A673 (cell line): ENCODE measurements at regions not wholly inside any gene's neighbourhood (a gene's known extent, or its start where the extent isn't known, plus 50 kb on each side); places are given as distances from the start of the nearest gene placed in this dataset.

Experiments used
- BruUV-seq: library from RNA; stranded (reverse); fragments of 400-500 nt; replicated peaks from 2 replicates; lab custom pipeline; 2021; lab: Mats Ljungman, UMichigan
- CTCF ChIA-PET: fragments of 300-600 bp; sonication (Branson Sonifier 250); formaldehyde crosslinking; loops from one replicate; lab custom pipeline; 2022; ENCODE audit warnings: antibody characterized with exemption; lab: Charles Lee
- POLR2A ChIA-PET: fragments of 300-600 bp; sonication (Branson Sonifier 250); formaldehyde crosslinking; loops from one replicate; lab custom pipeline; 2022; ENCODE audit warnings: antibody characterized with exemption; ENCODE audit not compliant: low non-redundant PET; lab: Charles Lee
- DNase-seq: peaks from one replicate; pipeline ENCODE4 v3.0.0-alpha.2; 2015; ENCODE audit warnings: low spot score
- H3K27ac ChIP-seq: fragments of 200-600 bp; sonication (generic); 2 replicates; pipeline ENCODE4 v1.5.1; 2016; ENCODE audit warnings: mixed run types, low read depth, mild to moderate bottlenecking, mixed read lengths, antibody characterized with exemption, low read length; ENCODE audit not compliant: poor library complexity, severe bottlenecking
- H3K27me3 ChIP-seq: fragments of 200-600 bp; sonication (generic); replicated peaks from 2 replicates; pipeline ENCODE4 v1.6.1; 2017; ENCODE audit warnings: mixed run types, low read depth, mild to moderate bottlenecking, mixed read lengths, antibody characterized with exemption, low read length; ENCODE audit not compliant: insufficient read depth, poor library complexity
- H3K36me3 ChIP-seq: fragments of 200-600 bp; sonication (generic); 2 replicates; pipeline ENCODE4 v1.6.1; 2016; ENCODE audit warnings: mixed run types, mild to moderate bottlenecking, mixed read lengths, antibody characterized with exemption, low read length; ENCODE audit not compliant: insufficient read depth, poor library complexity, severe bottlenecking
- H3K4me1 ChIP-seq: fragments of 200-600 bp; sonication (generic); 2 replicates; pipeline ENCODE4 v1.6.1; 2017; ENCODE audit warnings: mixed run types, mild to moderate bottlenecking, mixed read lengths, antibody characterized with exemption, low read length; ENCODE audit not compliant: insufficient read depth, poor library complexity, severe bottlenecking
- H3K4me3 ChIP-seq: fragments of 200-600 bp; sonication (generic); 2 replicates; pipeline ENCODE4 v1.5.1; 2016; ENCODE audit warnings: low read depth, mixed run types, mild to moderate bottlenecking, mixed read lengths, low read length; ENCODE audit not compliant: poor library complexity, severe bottlenecking
- H3K9me3 ChIP-seq: fragments of 200-600 bp; sonication (generic); 2 replicates; pipeline ENCODE4 v1.6.1; 2016; ENCODE audit warnings: mixed run types, low read depth, mild to moderate bottlenecking, mixed read lengths, antibody characterized with exemption, low read length; ENCODE audit not compliant: poor library complexity, severe bottlenecking
- EZH2 ChIP-seq: fragments of 200-600 bp; sonication (generic); IDR thresholded peaks from 2 replicates; pipeline ENCODE4 v1.6.1; 2017; ENCODE audit warnings: borderline replicate concordance, low read depth, mild to moderate bottlenecking, mixed read lengths, antibody characterized with exemption, low read length; ENCODE audit not compliant: poor library complexity, severe bottlenecking
- intact Hi-C: fragments of 100-400 bp; cut with micrococcal nuclease; formaldehyde crosslinking; loops from one replicate; pipeline ENCODE4 v1.10.0; 2022; ENCODE audit not compliant: unreplicated experiment
- TF ChIP-seq, protein P1 (sequence below): fragments of 300-800, 200-600 bp; sonication (generic); conservative IDR thresholded peaks from 2 replicates; pipeline ENCODE4 v1.5.1; 2017; ENCODE audit warnings: low read depth, mild to moderate bottlenecking, antibody characterized with exemption, low read length, moderate library complexity, mixed read lengths

- H3K27ac ChIP-seq = no peak overlapping the region
- no peak for DNase-seq
- no peak for TF ChIP-seq EZH2
- TF ChIP-seq, protein P1, sequence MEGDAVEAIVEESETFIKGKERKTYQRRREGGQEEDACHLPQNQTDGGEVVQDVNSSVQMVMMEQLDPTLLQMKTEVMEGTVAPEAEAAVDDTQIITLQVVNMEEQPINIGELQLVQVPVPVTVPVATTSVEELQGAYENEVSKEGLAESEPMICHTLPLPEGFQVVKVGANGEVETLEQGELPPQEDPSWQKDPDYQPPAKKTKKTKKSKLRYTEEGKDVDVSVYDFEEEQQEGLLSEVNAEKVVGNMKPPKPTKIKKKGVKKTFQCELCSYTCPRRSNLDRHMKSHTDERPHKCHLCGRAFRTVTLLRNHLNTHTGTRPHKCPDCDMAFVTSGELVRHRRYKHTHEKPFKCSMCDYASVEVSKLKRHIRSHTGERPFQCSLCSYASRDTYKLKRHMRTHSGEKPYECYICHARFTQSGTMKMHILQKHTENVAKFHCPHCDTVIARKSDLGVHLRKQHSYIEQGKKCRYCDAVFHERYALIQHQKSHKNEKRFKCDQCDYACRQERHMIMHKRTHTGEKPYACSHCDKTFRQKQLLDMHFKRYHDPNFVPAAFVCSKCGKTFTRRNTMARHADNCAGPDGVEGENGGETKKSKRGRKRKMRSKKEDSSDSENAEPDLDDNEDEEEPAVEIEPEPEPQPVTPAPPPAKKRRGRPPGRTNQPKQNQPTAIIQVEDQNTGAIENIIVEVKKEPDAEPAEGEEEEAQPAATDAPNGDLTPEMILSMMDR = no peak
- intact Hi-C loops = no loop called here
- H3K36me3 ChIP-seq = no peaks in the 10 kb centered on the region
- ChIA-PET CTCF (no interaction called here), POLR2A (no interaction called here)
- BruUV-seq = no TSS peak
- no peaks in the 10 kb centered on the region for H3K9me3 ChIP-seq
- H3K4me3 ChIP-seq = no peak overlapping the region
- H3K4me1 ChIP-seq = no peaks in the 10 kb centered on the region
- H3K27me3 ChIP-seq = no peaks in the 10 kb centered on the region
Measured at GRCh38 chr10:108014145-108014901, 849.8 kb upstream of the SORCS1 start.

DNA sequence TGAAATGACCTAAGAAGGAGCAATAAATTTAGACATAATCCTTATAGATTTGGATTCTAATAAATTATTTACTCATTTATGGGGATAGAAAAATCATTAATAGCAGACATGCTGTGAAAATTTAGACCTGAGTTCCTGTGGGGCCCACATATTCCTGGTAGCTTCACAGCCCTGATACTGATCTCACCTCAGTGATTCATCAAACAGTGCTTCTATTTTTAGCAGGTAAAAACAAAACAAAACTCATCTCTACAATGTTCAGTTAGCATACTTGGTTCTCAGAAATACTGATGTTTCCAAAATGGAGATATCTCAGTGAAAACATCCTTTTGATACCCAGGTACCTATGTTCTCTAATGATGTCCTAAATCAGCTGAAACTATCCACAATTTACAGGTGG, 841.1 kb upstream of the SORCS1 start:
- Histone ChIP-seq H3K4me1 (no peaks in the 10 kb centered on the region), H3K36me3 (no peaks in the 10 kb centered on the region), H3K4me3 (no peak overlapping the region), H3K27me3 (no peaks in the 10 kb centered on the region), H3K9me3 (no peaks in the 10 kb centered on the region), H3K27ac (no peak overlapping the region)
- intact Hi-C loops = no loop called here
- ChIA-PET CTCF (no interaction called here), POLR2A (no interaction called here)
- no peak for DNase-seq
- BruUV-seq = no TSS peak
- TF ChIP-seq, protein P1 = no peak
- TF ChIP-seq EZH2 = no peak

- intact Hi-C loops = no loop called here
- no peaks in the 10 kb centered on the region for H3K27me3 ChIP-seq
- H3K4me1 ChIP-seq = no peaks in the 10 kb centered on the region
- no peak for TF ChIP-seq EZH2
- TF ChIP-seq, protein P1 = no peak
- no peak overlapping the region for H3K4me3 ChIP-seq
- no TSS peak for BruUV-seq
- ChIA-PET CTCF (no interaction called here), POLR2A (no interaction called here)
- DNase-seq = no peak
- no peaks in the 10 kb centered on the region for H3K9me3 ChIP-seq
- H3K27ac ChIP-seq = no peak overlapping the region
- no peaks in the 10 kb centered on the region for H3K36me3 ChIP-seq
Measured at GRCh38 chr10:108003576-108003975, 839.1 kb upstream of the SORCS1 start.
